ENCODE measurements at regions not wholly inside any gene's neighbourhood (a gene's known extent, or its start where the extent isn't known, plus 50 kb on each side); places are given as distances from the start of the nearest gene placed in this dataset.

DNA sequence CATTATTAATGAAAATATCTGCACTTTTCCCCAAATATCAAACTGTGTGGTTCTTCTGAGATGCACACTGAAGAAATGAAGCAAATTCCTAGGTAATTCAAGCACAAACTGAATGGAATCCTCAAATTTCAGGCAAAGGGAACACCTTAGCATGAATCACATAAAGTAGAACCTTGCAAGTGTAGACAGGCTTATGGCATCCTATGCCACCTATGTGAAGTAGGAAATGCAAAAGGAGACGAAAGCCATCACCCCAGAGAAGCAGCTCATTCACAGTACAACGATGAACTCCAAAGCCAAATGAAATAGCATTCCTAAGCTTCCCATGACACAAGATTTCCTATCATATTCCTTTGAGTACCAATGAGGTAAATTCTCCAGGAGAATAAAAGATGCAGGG, 461.2 kb upstream of the RUNX1 start:
- no peak overlapping the region for H3K4me3 ChIP-seq
- H3K27me3 ChIP-seq, result no peaks in the 10 kb centered on the region
- H3K9me3 ChIP-seq, result no peaks in the 10 kb centered on the region
- no peak for TF ChIP-seq POLR2AphosphoS5 (IDR thresholded peaks at IDR 0.05)
- TF ChIP-seq, protein P1, sequence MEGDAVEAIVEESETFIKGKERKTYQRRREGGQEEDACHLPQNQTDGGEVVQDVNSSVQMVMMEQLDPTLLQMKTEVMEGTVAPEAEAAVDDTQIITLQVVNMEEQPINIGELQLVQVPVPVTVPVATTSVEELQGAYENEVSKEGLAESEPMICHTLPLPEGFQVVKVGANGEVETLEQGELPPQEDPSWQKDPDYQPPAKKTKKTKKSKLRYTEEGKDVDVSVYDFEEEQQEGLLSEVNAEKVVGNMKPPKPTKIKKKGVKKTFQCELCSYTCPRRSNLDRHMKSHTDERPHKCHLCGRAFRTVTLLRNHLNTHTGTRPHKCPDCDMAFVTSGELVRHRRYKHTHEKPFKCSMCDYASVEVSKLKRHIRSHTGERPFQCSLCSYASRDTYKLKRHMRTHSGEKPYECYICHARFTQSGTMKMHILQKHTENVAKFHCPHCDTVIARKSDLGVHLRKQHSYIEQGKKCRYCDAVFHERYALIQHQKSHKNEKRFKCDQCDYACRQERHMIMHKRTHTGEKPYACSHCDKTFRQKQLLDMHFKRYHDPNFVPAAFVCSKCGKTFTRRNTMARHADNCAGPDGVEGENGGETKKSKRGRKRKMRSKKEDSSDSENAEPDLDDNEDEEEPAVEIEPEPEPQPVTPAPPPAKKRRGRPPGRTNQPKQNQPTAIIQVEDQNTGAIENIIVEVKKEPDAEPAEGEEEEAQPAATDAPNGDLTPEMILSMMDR (IDR thresholded peaks at IDR 0.05), result no peak
- TF ChIP-seq POLR2A (IDR thresholded peaks at IDR 0.05), result no peak
- no peak for TF ChIP-seq EP300 (IDR thresholded peaks at IDR 0.05)
- DNase-seq (ENCODE audit: low spot score in 2 of 2), result no peak
- WGBS, result 68% methylated on average over 2 of the region's 2 CpGs
- peaks cover 5% of the 10 kb centered on the region for H3K4me1 ChIP-seq
- H3K36me3 ChIP-seq, result no peaks in the 10 kb centered on the region
- H3K27ac ChIP-seq, result no peak overlapping the region

DNA sequence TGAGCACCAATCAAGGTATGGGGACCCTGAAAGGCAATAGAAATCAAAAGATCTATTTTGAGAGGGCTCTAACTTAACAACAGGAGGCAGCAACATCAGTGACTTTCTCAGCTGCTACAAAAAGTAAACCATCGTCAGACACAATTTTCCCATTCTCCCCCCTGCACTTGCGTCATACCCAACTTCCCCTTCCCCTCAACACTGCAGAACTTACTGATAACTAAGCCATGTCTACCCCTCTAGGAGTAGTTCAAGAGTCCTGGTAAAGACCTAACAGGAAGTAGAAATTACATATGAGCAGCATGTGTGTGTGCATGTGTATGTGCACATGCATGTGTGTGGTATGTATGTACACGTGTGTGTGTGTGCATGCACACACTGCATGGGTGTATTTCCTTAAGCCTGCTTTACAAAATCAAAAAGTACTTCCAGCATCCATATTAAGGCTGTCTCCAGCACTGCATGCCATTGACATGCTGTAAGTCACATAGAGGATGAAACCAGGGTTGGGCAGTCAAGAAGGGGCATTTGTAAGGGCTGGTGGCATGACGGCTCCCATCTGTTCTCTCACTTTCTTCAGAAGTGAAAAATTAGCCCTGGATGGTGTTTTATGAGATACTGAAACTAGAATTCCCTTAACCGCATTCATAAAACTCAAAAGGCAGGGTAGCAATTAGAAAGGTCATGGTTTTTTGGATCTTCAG, 460.1 kb upstream of the RUNX1 start:
- H3K27me3 ChIP-seq, result no peaks in the 10 kb centered on the region
- WGBS, result 75% methylated on average over 5 of the region's 5 CpGs
- no peak overlapping the region for H3K27ac ChIP-seq
- H3K36me3 ChIP-seq, result no peaks in the 10 kb centered on the region
- TF ChIP-seq, protein P1 (IDR thresholded peaks at IDR 0.05), result no peak
- TF ChIP-seq POLR2AphosphoS5 (IDR thresholded peaks at IDR 0.05), result no peak
- no peak for TF ChIP-seq EP300 (IDR thresholded peaks at IDR 0.05)
- no peak for TF ChIP-seq POLR2A (IDR thresholded peaks at IDR 0.05)
- no peak for DNase-seq (ENCODE audit: low spot score in 2 of 2)
- H3K9me3 ChIP-seq, result no peaks in the 10 kb centered on the region
- H3K4me3 ChIP-seq, result no peak overlapping the region
- H3K4me1 ChIP-seq, result peaks cover 9% of the 10 kb centered on the region

DNA sequence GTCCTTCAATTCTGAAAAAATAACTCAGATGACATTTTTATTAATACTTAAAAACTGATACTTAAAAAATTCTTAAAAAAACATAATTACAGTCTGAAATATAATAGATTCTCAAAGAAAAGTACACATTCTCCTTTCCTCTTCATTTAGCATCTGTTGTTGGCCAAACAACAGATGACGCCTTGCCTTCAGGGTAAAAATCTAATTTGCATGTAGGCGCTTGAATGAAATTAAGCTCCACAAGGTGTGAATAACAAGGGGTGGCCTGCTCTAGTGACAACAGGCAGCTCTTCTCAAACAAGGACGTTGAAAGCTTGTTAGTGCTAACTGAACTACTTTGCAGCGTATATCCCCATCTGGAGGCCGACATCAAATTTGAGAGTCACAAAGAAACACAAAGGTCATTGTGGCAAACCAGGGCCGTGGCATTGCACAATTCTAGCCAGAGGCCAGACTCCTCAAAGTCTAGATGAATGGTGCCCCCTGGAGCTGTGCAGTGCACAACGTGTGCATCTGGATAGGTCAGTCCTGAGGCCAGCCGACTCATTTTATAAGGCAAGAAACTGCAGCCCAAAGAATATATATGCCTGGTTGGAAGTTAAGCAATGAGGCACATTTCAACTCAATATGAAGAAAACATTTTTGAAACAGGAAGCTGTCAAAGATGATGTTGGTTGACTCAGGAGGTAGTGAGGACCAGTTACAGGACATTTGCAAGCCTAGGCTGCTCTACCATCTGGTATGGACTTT, 459.2 kb upstream of the RUNX1 start:
- Histone ChIP-seq H3K9me3 (no peaks in the 10 kb centered on the region), H3K4me1 (peaks cover 17% of the 10 kb centered on the region), H3K36me3 (no peaks in the 10 kb centered on the region), H3K27me3 (no peaks in the 10 kb centered on the region), H3K27ac (no peak overlapping the region), H3K4me3 (no peak overlapping the region)
- TF ChIP-seq, protein P1 (IDR thresholded peaks at IDR 0.05), result no peak
- TF ChIP-seq POLR2A (IDR thresholded peaks at IDR 0.05), result no peak
- no peak for TF ChIP-seq POLR2AphosphoS5 (IDR thresholded peaks at IDR 0.05)
- no peak for TF ChIP-seq EP300 (IDR thresholded peaks at IDR 0.05)
- WGBS, result 56% methylated on average over 8 of the region's 8 CpGs
- DNase-seq (ENCODE audit: low spot score in 2 of 2), result peak in 1 of 2 donors; percentile 68

DNA sequence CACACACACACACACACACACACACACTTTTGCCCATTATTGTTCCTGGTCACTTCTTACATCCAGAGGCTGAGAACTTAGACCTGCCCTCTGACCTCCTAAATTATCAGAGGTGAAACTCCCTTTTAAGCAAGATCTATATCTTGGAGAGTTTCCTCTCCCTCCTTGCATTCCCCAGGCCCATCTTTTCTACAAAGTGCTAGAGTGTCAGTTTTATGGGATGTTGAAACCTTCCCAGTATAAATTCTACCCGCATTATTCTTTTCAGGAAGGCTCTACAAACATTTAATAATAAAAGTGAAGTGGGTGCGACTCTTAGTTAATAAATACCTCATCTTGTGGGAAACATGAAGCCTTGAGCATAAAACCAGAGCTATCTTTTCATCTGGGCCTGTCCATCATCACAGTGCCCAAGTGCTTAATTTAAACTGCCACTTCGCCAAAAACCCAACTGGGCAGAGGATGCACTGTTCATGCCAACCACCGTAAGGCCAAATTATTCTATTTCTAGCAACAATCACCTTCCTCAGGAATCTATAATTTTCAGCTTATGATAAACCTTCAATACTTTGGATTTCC, 458.2 kb upstream of the RUNX1 start:
- H3K9me3 ChIP-seq, result no peaks in the 10 kb centered on the region
- TF ChIP-seq EP300 (IDR thresholded peaks at IDR 0.05) (no peak), POLR2A (IDR thresholded peaks at IDR 0.05) (no peak), POLR2AphosphoS5 (IDR thresholded peaks at IDR 0.05) (no peak)
- TF ChIP-seq, protein P1 (IDR thresholded peaks at IDR 0.05), result no peak
- peaks cover 17% of the 10 kb centered on the region for H3K4me1 ChIP-seq
- 83% methylated on average over 4 of the region's 4 CpGs for WGBS
- no peaks in the 10 kb centered on the region for H3K27me3 ChIP-seq
- H3K4me3 ChIP-seq, result no peak overlapping the region
- no peak overlapping the region for H3K27ac ChIP-seq
- DNase-seq (ENCODE audit: low spot score in 2 of 2), result no peak
- H3K36me3 ChIP-seq, result no peaks in the 10 kb centered on the region

DNA sequence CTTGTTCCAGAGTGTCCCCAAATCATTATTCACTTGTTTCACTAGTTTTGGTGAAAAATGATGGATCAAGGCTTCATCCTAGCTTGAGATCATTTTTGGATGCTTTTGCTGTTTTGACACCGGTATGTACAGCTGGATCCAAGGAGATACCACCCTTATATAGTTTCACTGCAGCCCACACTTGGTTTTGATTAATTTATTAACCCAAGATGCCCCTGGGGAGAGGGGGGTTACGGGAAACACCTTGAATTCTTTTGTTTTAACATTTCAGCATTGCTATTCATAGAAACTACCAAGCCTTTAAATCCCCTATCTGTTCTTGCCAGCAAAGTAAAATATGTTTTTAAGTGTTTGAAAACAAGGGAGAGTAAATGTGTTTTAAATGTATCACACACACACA, 457.7 kb upstream of the RUNX1 start:
- Histone ChIP-seq H3K27me3 (no peaks in the 10 kb centered on the region), H3K4me1 (peaks cover 17% of the 10 kb centered on the region), H3K4me3 (no peak overlapping the region), H3K36me3 (no peaks in the 10 kb centered on the region), H3K9me3 (no peaks in the 10 kb centered on the region), H3K27ac (no peak overlapping the region)
- no peak for TF ChIP-seq POLR2AphosphoS5 (IDR thresholded peaks at IDR 0.05)
- 40% methylated on average over 2 of the region's 2 CpGs for WGBS
- DNase-seq (ENCODE audit: low spot score in 2 of 2), result no peak

Data from suprapubic skin (tissue), 4 donors.